DMS114 treated with DMSO at 0.1 percent for 48 hours (cell line): ENCODE measurements at regions not wholly inside any gene's neighbourhood (a gene's known extent, or its start where the extent isn't known, plus 50 kb on each side); places are given as distances from the start of the nearest gene placed in this dataset.

Source experiments
- DNase-seq: peaks from one replicate; lab custom pipeline; 2025; ENCODE audit not compliant: unreplicated experiment; lab: John Stamatoyannopoulos, UW

- no peak for DNase-seq
Measured at GRCh38 chr15:95874637-95875036, 455.9 kb upstream of the NR2F2 start.

- DNase-seq, result no peak
Measured at GRCh38 chr15:95875121-95875643, 455.3 kb upstream of the NR2F2 start.

GRCh38 chr15:95880031-95880570 is 450.4 kb upstream of the NR2F2 start:
- no peak for DNase-seq

- no peak for DNase-seq
Measured at GRCh38 chr15:95880630-95881029, 449.9 kb upstream of the NR2F2 start.

- DNase-seq, result no peak
Measured at GRCh38 chr15:95883064-95883463, 447.4 kb upstream of the NR2F2 start.

GRCh38 chr15:95884276-95884675 is 446.2 kb upstream of the NR2F2 start:
- no peak for DNase-seq

- DNase-seq, result no peak
Measured at GRCh38 chr15:95887666-95888390, 442.7 kb upstream of the NR2F2 start.

GRCh38 chr15:95888762-95889161 is 441.7 kb upstream of the NR2F2 start:
- no peak for DNase-seq

- no peak for DNase-seq
Measured at GRCh38 chr15:95894407-95894956, 436.0 kb upstream of the NR2F2 start.

- no peak for DNase-seq
Measured at GRCh38 chr15:95895508-95895907, 435.0 kb upstream of the NR2F2 start.

GRCh38 chr15:95897651-95898050 is 432.8 kb upstream of the NR2F2 start:
- DNase-seq, result no peak

GRCh38 chr15:95898761-95899160 is 431.7 kb upstream of the NR2F2 start:
- no peak for DNase-seq

GRCh38 chr15:95901271-95901670 is 429.2 kb upstream of the NR2F2 start:
- DNase-seq, result no peak

GRCh38 chr15:95902606-95903005 is 427.9 kb upstream of the NR2F2 start:
- DNase-seq, result no peak

GRCh38 chr15:95903352-95903751 is 427.1 kb upstream of the NR2F2 start:
- DNase-seq, result no peak

GRCh38 chr15:95910643-95911212 is 419.8 kb upstream of the NR2F2 start:
- no peak for DNase-seq

- no peak for DNase-seq
Measured at GRCh38 chr15:95911570-95912279, 418.8 kb upstream of the NR2F2 start.

- DNase-seq, result no peak
Measured at GRCh38 chr15:95912280-95912625, 418.2 kb upstream of the NR2F2 start.

GRCh38 chr15:95912728-95913127 is 417.8 kb upstream of the NR2F2 start:
- DNase-seq, result no peak

GRCh38 chr15:95916568-95916967 is 413.9 kb upstream of the NR2F2 start:
- no peak for DNase-seq

GRCh38 chr15:95918525-95918924 is 412.0 kb upstream of the NR2F2 start:
- DNase-seq, result no peak

- no peak for DNase-seq
Measured at GRCh38 chr15:95919460-95919859, 411.0 kb upstream of the NR2F2 start.
